DMS 273 (cell line): ENCODE measurements at regions not wholly inside any gene's neighbourhood (a gene's known extent, or its start where the extent isn't known, plus 50 kb on each side); places are given as distances from the start of the nearest gene placed in this dataset.
A peak's percentile ranks its signal among the peaks of the same experiment; 100 is the strongest.

Experiments
- DNase-seq: peaks from one replicate; lab custom pipeline; 2025; ENCODE audit not compliant: unreplicated experiment; lab: John Stamatoyannopoulos, UW

DNA sequence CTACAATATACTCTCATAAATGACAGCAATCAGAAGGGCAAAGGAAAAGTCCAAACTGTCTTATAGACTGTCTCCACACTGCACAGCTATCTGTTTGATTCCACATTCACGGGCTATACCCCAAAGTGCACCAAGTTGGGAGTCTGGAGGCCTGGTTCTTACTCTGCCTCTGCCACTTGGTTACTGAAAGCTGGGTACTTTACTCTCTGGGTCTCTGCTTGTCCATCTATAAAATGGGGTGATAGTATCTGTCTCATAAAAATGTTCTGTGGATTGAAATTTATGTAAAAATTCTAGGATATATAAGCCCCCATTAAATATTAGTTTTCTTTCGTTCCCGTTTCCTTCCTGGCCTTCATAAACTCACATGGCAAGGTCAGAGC, 86.5 kb downstream of the CD164 start:
- no peak for DNase-seq

DNA sequence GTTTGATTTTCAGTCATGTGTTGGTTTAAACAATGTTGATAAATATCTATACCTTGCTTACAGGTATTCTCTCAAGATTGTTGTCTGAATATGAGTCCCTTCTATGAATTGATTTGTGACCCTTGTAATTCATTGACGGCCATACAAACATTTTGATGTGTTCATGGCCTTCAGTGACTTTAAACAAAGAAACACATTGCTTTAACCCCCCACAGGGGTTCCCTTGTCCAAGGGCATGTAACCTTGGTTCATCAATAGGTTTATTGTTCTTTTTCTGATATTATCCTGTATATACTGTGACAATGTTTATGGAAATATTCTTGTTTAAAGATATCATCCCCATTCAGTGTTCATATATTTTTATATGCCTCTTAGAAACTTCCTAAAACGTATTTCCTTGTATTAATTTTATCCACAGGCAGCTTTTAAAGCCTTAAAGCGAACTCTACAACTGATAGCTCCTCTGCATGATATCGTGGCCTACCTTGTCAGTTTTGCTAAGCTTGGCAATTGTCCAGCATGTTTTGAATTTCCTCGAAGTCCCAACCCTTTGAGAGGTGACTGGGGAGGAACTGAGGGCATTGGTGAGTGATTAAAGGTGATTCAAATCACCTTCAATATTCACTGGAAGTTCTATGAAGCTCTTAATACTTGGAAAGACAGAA, 87.0 kb downstream of the CD164 start:
- DNase-seq, result no peak

DNA sequence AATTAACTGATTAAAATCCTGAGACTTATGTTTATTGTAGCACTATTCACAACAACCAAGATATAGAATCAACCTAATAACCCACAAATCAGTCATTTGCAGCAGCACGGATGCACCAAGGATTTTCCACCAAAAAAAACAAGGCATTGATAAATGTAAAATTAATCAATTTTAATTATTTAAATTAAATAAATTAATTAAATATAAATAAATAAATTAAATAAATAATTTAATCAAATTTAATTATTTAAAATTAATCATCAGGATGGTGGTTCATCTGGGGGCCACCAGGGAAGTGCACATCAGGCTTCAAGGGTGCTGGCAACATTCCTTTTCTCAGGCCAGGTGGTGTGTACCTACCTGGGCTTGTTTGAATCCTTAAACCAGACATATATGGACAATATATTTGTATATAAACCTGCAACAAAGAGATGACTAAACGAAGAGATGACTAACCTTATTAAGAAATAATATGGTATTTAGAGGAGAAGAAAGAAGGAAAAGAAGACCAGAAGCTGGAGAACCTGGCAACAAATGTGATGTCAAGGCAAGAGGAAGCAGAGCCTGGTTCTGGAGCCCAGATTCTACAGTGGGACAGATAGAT, 89.2 kb downstream of the CD164 start:
- DNase-seq, result no peak

DNA sequence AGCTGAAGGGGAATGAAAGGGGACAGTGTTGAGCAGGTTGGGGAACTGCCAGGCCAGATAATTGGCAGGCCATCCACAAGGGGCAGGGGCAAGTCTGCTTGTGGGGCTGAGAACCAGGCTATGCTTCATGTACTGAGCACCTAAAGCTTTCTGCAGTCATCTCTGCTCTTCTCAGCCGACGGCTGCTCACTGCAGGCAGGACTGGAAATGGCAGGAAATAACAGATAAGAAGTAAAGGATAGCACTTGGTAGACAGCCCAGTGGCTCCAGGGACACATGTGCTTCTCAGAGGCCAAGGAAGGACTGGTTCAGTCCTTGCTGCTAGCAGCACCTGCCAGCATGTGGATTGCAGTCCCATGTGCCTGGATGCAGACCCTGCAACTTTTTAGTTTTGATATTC, 89.8 kb downstream of the CD164 start:
- no peak for DNase-seq

DNA sequence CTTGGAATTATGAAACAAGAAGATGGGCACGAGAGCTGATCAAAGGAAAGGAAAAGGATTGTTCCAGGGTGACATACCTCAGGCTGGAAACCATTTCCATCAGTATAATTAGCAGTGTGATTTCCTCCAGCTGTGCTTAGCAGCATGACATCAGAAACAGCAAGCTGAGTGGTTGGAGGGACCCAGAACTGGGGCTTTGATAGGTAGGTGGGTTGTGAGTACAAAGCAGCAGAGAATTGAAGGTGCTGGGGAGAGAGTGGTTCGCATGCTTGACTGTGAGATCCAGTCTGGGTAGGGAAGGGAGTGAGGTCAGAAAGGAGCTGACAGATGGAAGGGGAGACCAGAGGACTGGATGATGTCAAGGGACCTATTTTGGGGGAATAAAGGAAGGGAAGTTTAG, 90.4 kb downstream of the CD164 start:
- DNase-seq, result peak; percentile 9

DNA sequence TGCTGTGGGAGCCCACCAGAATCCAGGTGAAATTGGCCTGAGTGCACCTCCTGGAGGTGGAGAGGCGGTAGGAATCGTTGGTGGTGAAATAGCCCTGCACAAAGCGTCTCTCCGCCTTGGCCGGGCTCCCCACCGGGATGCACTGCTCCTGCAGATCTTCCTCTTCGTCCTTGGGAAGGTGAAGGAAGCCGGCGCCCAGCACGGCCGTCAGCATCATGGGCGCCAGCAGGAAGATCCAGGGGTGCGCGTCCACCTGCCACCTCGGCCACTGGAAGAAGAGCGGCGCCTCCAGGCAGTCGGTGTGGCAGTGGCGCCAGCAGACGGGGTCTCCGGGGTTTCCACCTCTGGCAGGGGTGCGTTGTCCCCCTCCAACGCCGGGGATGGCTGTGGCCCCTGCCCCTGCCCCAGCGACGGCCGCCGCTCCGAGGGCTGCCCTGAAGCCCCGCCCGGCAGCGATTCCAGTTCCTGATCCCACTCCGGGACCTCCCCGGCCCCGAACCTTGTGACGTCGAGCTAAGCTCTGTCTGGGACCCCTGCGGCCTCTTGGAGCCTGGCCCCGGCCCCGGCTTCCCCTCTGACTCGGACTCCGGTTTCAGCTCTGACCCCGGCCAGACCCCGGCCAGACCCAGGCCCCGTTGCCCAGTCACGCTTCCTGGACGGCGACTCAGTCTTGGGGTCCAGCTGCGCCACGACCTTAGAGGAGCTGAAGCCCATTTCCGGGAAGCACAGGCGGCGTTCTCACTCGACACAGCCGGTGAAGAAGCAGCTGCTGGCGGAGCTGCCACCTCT, 91.9 kb downstream of the CD164 start:
- no peak for DNase-seq

DNA sequence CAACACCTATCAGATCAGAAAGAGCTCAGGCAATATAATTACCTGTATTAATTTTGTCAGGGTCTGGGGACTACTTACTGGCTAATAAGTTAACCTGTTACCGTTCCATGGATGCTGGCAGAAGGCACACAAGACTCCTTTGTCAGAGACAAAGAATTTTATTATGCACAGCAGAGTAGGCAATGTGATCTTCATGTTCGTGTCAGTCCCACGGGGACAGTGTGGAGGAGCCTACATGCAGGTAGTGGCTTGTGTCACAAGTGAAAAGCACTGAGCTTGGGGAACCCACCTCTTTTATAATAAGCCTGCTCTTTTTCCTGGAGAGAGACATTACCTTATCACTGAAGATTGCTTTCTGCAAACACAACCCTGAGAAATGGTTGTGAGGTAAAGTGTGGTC, 96.9 kb downstream of the CD164 start:
- DNase-seq, result no peak

DNA sequence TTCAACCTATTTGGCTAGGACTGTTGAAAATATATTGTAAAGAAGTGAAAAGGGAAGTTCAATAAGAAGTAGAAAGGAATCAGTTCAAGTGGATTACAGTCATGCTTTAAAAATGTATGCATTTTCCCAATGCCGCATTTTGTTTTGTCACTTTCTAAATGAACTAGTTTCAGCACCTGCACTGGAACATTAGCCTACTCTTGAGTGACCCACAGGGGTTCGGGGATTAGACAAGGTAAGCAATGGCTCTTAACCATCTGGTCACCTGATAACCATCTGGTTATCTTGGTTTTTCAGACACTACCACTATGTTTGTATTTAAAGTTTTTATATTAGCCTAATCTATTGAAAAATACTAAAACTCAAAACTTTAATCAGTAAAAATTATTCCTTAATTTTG, 97.6 kb downstream of the CD164 start:
- peak; percentile 37 for DNase-seq

DNA sequence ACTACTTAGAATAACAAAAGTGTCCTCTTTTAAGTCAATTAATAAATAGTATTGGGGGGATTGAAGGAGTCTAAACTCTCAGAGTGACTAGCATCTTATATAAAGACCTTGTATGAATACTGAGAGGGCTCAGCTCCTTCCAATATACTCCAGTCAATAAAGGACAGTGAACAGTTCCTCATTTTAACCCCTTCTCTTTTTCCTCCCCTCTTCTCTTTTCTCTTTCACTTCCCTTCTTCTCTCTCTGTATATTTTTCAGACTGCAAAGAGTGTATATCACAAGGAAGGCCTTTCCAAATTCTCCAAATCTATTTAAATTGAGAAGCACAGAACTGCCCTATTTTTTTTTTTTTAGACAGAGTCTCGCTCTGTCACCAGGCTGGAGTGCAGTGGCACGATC, 99.5 kb downstream of the CD164 start:
- no peak for DNase-seq

DNA sequence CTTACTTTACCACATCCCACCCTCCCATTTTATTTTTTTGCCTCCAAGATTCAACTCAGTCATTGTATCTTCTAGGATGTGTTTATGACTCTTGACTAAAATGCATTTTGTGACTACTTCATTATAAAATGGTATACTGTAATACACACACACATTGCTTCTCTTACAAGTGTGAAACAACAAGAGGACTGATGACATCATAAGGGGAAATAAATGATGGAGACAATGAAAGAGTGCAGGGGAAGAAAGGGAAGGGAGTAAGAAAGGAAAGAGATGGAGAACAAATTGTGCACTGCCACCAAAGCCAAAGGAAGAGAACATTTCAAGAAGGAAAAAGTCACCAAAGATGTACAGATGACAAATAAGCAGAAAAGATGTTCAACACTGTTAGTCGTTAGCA, 102.6 kb downstream of the CD164 start:
- DNase-seq, result no peak

DNA sequence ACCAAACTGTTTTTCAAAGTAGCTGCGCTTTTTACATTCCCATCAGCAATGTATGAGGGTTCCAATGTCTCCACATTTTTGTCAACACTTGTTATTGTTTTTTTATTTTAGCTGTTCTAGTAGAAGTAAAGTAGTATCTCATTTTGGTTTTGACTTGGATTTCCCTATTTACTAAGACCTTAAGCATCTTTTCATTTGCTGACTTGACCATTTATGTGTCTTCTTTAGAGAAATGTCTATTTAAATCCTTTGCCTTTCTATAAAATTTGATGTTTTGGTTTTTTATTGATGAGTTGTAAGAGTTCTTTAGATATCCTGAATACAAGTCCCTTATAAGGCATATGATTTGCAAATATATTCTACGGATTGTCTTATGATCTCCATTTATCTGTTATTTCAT, 110.6 kb downstream of the CD164 start:
- no peak for DNase-seq

DNA sequence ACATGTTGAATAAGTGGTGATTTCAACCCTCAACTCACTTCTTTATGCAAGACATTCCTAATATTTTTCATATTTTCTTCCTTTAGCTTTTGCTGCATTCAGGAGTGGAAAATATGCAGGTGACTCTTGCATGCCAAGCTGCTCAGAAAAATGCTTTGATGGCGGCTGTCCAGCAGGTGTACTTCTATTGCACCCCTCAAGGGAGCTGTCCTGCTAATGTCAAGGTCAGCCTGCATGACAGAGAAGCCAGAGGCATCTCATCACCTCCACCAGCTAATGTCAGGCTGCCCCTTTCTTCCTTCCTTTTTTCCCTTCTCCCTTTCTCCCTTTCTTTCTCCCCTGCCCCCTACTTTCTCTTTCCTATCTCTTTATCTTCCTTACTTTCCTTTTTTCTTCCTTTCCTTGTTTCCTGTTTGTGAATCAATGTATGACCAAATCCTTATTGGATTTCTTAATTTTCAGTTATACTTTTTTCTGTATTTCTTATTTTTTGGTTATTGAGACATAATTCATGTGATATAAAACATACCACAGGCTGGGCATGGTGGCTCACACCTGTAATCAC, 112.2 kb downstream of the CD164 start:
- no peak for DNase-seq

DNA sequence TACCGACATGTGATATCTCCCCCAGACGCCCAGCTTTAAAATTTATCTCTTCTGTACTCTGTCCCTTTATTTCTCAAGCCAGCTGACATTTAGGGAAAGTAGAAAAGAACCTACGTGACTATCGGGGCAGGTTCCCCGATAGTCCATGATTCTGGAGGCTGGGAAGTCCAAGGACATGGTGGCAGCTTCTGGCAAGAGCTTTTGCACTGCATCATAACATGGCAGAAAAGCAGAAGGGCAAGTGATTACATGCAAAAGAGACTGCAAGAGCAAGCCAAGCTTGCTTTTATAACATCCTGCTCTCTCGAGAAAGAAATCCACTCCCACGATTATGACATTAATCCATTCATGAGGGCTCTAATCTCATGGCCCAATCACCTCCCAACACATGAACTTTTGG, 113.2 kb downstream of the CD164 start:
- DNase-seq, result no peak

DNA sequence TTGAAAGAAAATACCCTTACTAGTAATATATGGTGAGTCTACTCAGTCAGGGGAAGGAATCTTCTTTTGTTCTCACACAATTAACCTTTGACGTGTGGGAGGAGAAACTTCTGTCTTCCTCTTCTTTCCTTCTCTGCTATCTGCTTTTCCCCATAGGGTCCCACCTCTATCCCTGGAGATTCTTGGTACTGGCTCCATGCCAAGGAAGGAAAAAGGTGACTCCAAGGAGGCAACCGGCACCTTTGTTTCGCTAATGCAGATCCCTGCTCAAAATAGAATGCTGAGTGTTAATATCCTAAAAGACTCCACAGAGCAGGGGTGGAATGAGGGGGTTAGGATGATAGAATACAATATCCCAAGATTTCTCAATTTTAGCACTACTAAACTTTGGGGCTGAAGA, 116.7 kb downstream of the CD164 start:
- no peak for DNase-seq

DNA sequence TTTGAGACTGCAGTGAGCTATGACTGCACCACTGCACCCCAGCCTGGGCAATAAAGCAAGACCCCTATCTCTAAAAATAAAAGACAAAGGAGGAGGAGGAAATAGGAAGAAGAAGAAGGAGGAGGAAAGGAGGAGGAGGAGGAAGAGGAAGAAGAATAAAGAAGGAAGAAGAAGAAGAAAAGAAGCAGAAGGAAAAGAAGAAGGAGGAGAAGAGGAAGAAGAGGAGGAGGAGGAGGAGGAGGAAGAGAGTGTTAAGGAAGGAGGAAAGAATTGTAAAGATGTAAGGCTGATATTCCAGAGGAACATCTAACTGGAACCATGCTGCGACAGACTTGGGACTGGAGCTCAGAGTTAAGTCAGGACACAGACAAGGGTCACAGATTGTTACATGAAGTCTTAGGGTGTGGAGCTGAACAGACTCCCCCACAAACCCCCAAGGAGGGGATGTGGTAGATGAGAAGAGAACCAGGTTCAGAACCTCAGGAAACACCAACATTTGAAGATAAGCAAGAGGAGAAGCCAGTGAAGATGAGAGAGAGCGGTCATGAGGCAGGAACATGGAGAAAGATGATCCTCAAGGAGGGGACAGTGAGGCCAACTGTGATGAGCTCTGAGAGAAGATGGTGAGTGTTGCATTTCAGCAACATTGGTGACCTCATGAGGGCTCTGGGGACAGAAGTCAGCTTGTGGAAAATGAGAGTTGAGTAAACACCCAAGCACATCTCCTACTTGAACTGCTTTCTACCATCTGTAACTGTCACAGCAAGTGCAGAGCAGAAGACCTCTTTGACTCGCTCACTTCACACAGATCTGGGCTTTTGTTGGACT, 118.2 kb downstream of the CD164 start:
- no peak for DNase-seq

DNA sequence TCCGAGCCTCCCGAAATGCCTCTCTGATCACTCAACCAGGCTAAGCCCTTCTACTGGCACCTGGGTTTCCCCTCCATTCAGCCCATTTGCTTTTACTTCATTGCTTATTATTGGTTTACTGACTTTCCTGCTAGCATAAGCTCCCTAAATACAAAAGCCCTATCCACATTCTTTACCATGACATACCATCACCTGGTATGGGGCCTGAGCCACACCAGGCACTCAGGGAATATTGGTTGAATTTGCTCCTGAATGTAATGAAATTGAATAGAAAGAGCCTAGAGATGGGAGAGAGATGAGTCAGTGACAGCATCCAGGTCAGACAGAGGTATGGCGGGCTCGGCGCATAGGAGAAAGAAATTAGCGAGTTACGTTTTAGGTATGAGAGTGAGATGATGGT, 120.0 kb downstream of the CD164 start:
- DNase-seq, result no peak

DNA sequence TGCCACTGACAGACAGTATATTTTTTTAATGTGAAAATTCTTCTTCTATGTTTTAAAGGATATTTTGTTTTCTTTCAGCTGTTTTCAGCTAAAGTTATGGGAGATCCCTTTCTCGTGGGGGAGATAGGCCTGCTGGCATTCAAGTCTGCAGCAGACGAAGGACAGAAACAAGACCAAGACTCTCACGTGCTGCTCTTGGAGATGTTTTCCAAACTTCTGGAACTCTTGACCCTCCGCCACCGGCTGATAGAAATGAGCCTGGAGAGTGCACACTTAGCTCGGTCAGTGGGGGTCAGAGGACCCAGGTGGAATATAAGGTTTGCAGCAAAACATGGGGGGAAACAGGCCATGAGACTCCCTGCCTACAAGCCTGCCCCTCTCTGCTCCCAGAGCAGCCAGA, 120.5 kb downstream of the CD164 start:
- no peak for DNase-seq

DNA sequence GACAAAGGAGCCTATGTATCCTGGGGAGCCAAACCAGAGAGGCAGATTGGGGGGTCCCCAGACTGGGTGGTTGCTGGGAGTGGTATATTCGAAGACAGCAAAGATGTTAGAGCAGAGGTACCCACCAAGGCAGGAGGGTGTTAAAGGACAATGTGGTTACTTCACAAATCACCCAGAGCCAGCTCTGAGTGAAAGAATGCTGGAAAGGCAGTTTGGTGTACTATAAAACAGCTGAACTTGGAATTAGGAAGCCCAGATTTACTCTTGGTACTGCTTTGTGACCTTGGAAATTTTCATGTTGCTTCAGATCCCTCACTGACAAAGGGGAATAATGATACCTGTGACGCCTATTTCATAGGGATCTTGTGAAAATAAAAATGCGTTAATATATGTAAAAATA, 121.6 kb downstream of the CD164 start:
- no peak for DNase-seq

DNA sequence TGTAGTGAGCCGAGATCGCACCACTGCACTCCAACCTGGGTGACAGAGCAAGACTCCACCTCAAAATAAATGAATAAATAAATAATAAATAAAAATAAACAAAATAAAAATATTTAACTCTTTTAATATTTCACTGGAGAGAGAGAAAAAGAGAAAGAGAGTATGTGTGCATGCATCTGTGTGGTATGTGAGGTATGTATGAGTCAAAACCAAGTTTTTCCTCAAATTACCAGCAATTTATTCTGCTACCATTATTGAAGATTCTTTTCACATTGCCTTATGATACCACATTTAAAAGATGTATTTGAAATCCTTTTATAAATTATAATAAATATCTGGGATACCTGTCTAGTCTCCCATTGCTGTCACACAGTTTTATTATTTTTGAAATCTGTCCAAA, 122.1 kb downstream of the CD164 start:
- no peak for DNase-seq

DNA sequence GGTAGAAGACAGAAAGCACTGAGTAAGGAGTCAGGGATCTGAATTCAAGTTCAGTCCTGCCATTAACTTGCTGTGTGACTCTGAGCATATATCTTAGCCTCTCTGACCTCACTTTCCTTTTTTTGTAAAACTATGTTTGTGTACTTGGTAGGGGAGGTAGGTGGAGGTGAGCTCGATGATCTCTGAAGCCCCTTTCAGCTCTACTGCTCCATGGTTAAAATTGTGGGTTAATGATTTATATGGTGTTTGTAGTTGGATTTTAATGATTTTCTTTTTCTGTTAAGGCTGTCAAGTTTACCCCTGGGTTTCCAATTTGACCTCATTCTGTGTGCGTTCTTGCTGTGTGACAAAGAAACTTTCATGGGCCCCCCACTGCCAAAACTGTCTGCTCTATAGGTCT, 124.1 kb downstream of the CD164 start:
- no peak for DNase-seq

DNA sequence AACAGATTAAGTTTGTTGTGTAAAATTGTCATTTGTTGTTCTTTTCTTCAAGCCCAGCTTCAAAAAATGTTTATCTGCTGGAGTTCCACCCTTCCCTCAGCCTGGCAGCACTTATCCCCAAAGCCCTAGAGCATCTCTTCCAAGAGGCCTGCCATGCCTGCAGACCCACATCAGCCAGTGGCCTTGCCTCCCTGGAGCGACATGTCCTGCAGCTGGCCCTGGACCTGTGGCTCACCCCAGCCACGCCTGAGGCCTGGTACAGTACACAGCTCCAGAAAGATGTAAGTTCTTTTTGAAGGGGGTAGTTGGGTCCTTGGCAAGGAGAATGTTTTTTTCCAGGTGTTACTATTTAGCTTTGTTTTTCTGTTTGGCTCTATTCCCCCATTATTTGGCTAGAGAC, 124.8 kb downstream of the CD164 start:
- no peak for DNase-seq
